H1 (cell line): ENCODE measurements at regions not wholly inside any gene's neighbourhood (a gene's known extent, or its start where the extent isn't known, plus 50 kb on each side); places are given as distances from the start of the nearest gene placed in this dataset.

ENCODE experiments used
- CTCF ChIA-PET: fragments of 300-600 bp; sonication (Branson Sonifier 250); formaldehyde crosslinking; loops from one replicate; lab custom pipeline; 2021; ENCODE audit not compliant: partially characterized antibody; lab: Charles Lee
- POLR2A ChIA-PET: fragments of 300-600 bp; sonication (Branson Sonifier 250); formaldehyde crosslinking; loops from one replicate; lab custom pipeline; 2021; ENCODE audit warnings: inconsistent platforms; ENCODE audit not compliant: partially characterized antibody; lab: Charles Lee
- DNase-seq, 2 experiments: peaks; one replicate each; pipeline versions ENCODE4 v3.0.0 to v3.0.0-alpha.2; 2010 to 2022; ENCODE audit warnings: low spot score in 2 of 2, low read depth in 1 of 2, mixed read lengths in 1 of 2
- FAIRE-seq: peaks from 2 replicates; lab custom pipeline; 2011; peaks lifted over from hg19 to GRCh38; lab: Jason Lieb, UNC
- H2AFZ ChIP-seq: 2 replicates; pipeline ENCODE4 v1.8.1; 2012; ENCODE audit warnings: low read length, inconsistent platforms
- H2AK5ac ChIP-seq: 2 replicates; pipeline ENCODE4 v1.6.1; 2013; ENCODE audit warnings: low read depth, low read length
- H2BK120ac ChIP-seq: replicated peaks from 2 replicates; pipeline ENCODE3; 2013; ENCODE audit warnings: low read depth, low read length, inconsistent platforms
- H2BK12ac ChIP-seq: 2 replicates; pipeline ENCODE4 v1.6.1; 2013; ENCODE audit warnings: low read depth, low read length
- H2BK15ac ChIP-seq: 2 replicates; pipeline ENCODE4 v1.6.1; 2013; ENCODE audit warnings: low read length
- H2BK20ac ChIP-seq: 2 replicates; pipeline ENCODE4 v1.6.1; 2013; ENCODE audit warnings: low read length
- H2BK5ac ChIP-seq: 2 replicates; pipeline ENCODE4 v1.6.1; 2013; ENCODE audit warnings: low read depth, low read length
- H3K14ac ChIP-seq: 2 replicates; pipeline ENCODE4 v1.6.1; 2013; ENCODE audit warnings: inconsistent platforms; ENCODE audit not compliant: insufficient read length
- H3K18ac ChIP-seq: 2 replicates; pipeline ENCODE4 v1.6.1; 2013; ENCODE audit warnings: low read length; ENCODE audit errors: extremely low read depth
- H3K23ac ChIP-seq: 2 replicates; pipeline ENCODE4 v1.6.1; 2013; ENCODE audit warnings: inconsistent platforms; ENCODE audit not compliant: insufficient read length
- H3K23me2 ChIP-seq: 2 replicates; pipeline ENCODE4 v1.6.1; 2013; ENCODE audit warnings: low read depth, low read length
- H3K27ac ChIP-seq: 2 replicates; pipeline ENCODE4 v1.6.1; 2011; ENCODE audit warnings: low read depth, low read length, inconsistent platforms
- H3K27me3 ChIP-seq, 4 experiments: replicated peaks in 1 of 4; 1 replicate in 1 of 4; 2 replicates in 3 of 4; pipeline versions ENCODE4 v1.6.1 to v1.8.1; 2011 to 2013; ENCODE audit warnings: low read length in 3 of 4, mild to moderate bottlenecking in 3 of 4, inconsistent platforms in 2 of 4, mixed read lengths in 2 of 4, moderate library complexity in 1 of 4; ENCODE audit not compliant: control insufficient read depth in 3 of 4, insufficient read depth in 3 of 4; ENCODE audit errors: extremely low read depth in 1 of 4
- H3K36me3 ChIP-seq, 4 experiments: 2 replicates each; pipeline versions ENCODE4 v1.6.1 to v1.8.1; 2011 to 2013; ENCODE audit warnings: mild to moderate bottlenecking in 4 of 4, low read length in 3 of 4, moderate library complexity in 2 of 4, control low read depth in 1 of 4, inconsistent platforms in 1 of 4; ENCODE audit not compliant: insufficient read depth in 4 of 4, control insufficient read depth in 2 of 4
- H3K4ac ChIP-seq: replicated peaks from 2 replicates; pipeline ENCODE3; 2013; ENCODE audit warnings: low read length, low read depth, mixed read lengths, inconsistent platforms; ENCODE audit not compliant: insufficient read length
- H3K4me1 ChIP-seq, 4 experiments: replicated peaks in 1 of 4; 1 replicate in 1 of 4; 2 replicates in 3 of 4; pipeline versions ENCODE4 v1.6.1 to v1.8.1; 2011 to 2013; ENCODE audit warnings: low read length in 3 of 4, inconsistent platforms in 2 of 4, mixed read lengths in 1 of 4; ENCODE audit not compliant: insufficient read depth in 4 of 4, control insufficient read depth in 3 of 4
- H3K4me2 ChIP-seq, 2 experiments: 2 replicates each; pipeline versions ENCODE4 v1.6.1 to v1.8.1; 2011 to 2013; ENCODE audit warnings: low read depth in 2 of 2, low read length in 2 of 2, control low read depth in 1 of 2, inconsistent platforms in 1 of 2, mild to moderate bottlenecking in 1 of 2; ENCODE audit not compliant: insufficient read depth in 1 of 2
- H3K4me3 ChIP-seq, 4 experiments: fragments of 200-600, 300-600 bp in 1 of 4; sonication (generic), shearing (Covaris generic), sonication (Bioruptor Twin) in 1 of 4; 2 replicates each; pipeline versions ENCODE4 v1.5.1 to v1.8.1; 2011 to 2016; ENCODE audit warnings: low read length in 4 of 4, low read depth in 3 of 4, control low read depth in 2 of 4, inconsistent platforms in 2 of 4, mild to moderate bottlenecking in 2 of 4, mixed read lengths in 1 of 4, moderate library complexity in 1 of 4; ENCODE audit not compliant: insufficient read depth in 2 of 4; ENCODE audit errors: extremely low read depth in 1 of 4
- H3K56ac ChIP-seq: replicated peaks from 2 replicates; pipeline ENCODE3; 2013; ENCODE audit warnings: low read depth, mild to moderate bottlenecking, mixed read lengths, low read length, inconsistent platforms; ENCODE audit not compliant: insufficient read length
- H3K79me1 ChIP-seq: 2 replicates; pipeline ENCODE4 v1.6.1; 2013; ENCODE audit warnings: low read depth, low read length, control low read depth
- H3K79me2 ChIP-seq, 2 experiments: 2 replicates each; pipeline versions ENCODE4 v1.6.1 to v1.8.1; 2012 to 2013; ENCODE audit warnings: low read length in 2 of 2, mild to moderate bottlenecking in 2 of 2, inconsistent platforms in 1 of 2; ENCODE audit not compliant: insufficient read depth in 2 of 2, control insufficient read depth in 1 of 2
- H3K9ac ChIP-seq, 4 experiments: replicated peaks in 1 of 4; 1 replicate in 1 of 4; 2 replicates in 3 of 4; pipeline versions ENCODE4 v1.6.1 to v1.8.1; 2011 to 2013; ENCODE audit warnings: low read depth in 3 of 4, low read length in 3 of 4, control low read depth in 2 of 4, mild to moderate bottlenecking in 2 of 4, moderate library complexity in 2 of 4, inconsistent platforms in 1 of 4; ENCODE audit errors: extremely low read depth in 1 of 4
- H3K9me3 ChIP-seq, 2 experiments: 2 replicates each; pipeline versions ENCODE4 v1.6.1 to v1.8.1; 2012 to 2013; ENCODE audit warnings: mild to moderate bottlenecking in 2 of 2, moderate library complexity in 2 of 2, control low read depth in 1 of 2, inconsistent platforms in 1 of 2, low read depth in 1 of 2, low read length in 1 of 2, mixed read lengths in 1 of 2; ENCODE audit not compliant: insufficient read depth in 2 of 2
- H4K20me1 ChIP-seq, 2 experiments: replicated peaks in 1 of 2; 2 replicates each; pipeline versions ENCODE3 to v1.8.1; 2011 to 2013; ENCODE audit warnings: inconsistent platforms in 2 of 2, low read length in 2 of 2, mild to moderate bottlenecking in 1 of 2; ENCODE audit not compliant: insufficient read depth in 2 of 2, control insufficient read depth in 1 of 2
- H4K5ac ChIP-seq: 2 replicates; pipeline ENCODE4 v1.6.1; 2013; ENCODE audit warnings: low read length, low read depth, mixed read lengths, inconsistent platforms; ENCODE audit not compliant: insufficient read length
- H4K8ac ChIP-seq: 2 replicates; pipeline ENCODE4 v1.8.0; 2013; ENCODE audit warnings: mild to moderate bottlenecking, moderate library complexity, low read length, inconsistent platforms; ENCODE audit not compliant: insufficient read depth; ENCODE audit errors: extremely low read depth
- H4K91ac ChIP-seq: replicated peaks from 2 replicates; pipeline ENCODE3; 2013; ENCODE audit warnings: low read length, mixed read lengths, inconsistent platforms; ENCODE audit not compliant: insufficient read length
- CBX5 ChIP-seq: fragments of 300-800, 300-1000 bp; sonication (generic); IDR thresholded peaks from 2 replicates; pipeline ENCODE4 v1.7.1; 2016; ENCODE audit warnings: antibody characterized with exemption, low read length, low read depth
- CHD2 ChIP-seq: IDR thresholded peaks from 2 replicates; pipeline ENCODE4 v1.6.1; 2012; ENCODE audit warnings: low read length, improper control_type of control experiment
- EZH2 ChIP-seq: fragments of 200-600 bp; sonication (generic); IDR thresholded peaks from 2 replicates; pipeline ENCODE4 v1.7.1; 2012; ENCODE audit warnings: low read depth, mild to moderate bottlenecking, moderate library complexity, low read length, inconsistent platforms; ENCODE audit not compliant: severe bottlenecking
- FOSL1 ChIP-seq: IDR thresholded peaks from 2 replicates; pipeline ENCODE4 v1.6.1; 2011; ENCODE audit warnings: mild to moderate bottlenecking, low read depth, low read length, moderate library complexity; ENCODE audit not compliant: insufficient read depth
- HDAC2 ChIP-seq, 2 experiments: fragments of 300-600 bp in 1 of 2; sonication (generic) in 1 of 2; IDR thresholded peaks; 2 replicates each; pipeline ENCODE4 v1.6.1; 2011 to 2012; ENCODE audit warnings: low read depth in 2 of 2, low read length in 2 of 2, mild to moderate bottlenecking in 2 of 2, moderate library complexity in 2 of 2, borderline replicate concordance in 1 of 2, inconsistent platforms in 1 of 2
- POLR2AphosphoS5 ChIP-seq: IDR thresholded peaks from 2 replicates; pipeline ENCODE4 v1.6.1; 2011; ENCODE audit warnings: low read depth, low read length
- SRF ChIP-seq: IDR thresholded peaks from 2 replicates; pipeline ENCODE4 v1.6.1; 2011; ENCODE audit warnings: mild to moderate bottlenecking, low read depth, low read length, moderate library complexity
- WGBS, 2 experiments: shearing (Covaris generic) in 1 of 2; methylation state at CpG; one replicate each; pipeline versions ENCODE4 v1.1.6 to v1.1.7; 2013 to 2015; ENCODE audit warnings: low lambda C conversion rate in 2 of 2, mixed read lengths in 2 of 2, inconsistent platforms in 1 of 2, low coverage in 1 of 2, missing lambda C conversion rate in 1 of 2; ENCODE audit not compliant: insufficient replicate concordance in 2 of 2, insufficient coverage in 1 of 2, insufficient read length in 1 of 2; ENCODE audit errors: extremely low coverage in 1 of 2, missing lambda C conversion rate in 1 of 2; 5-methylcytosine and 5-hydroxymethylcytosine counted together
- TF ChIP-seq, protein P1 (sequence below): IDR thresholded peaks from 2 replicates; pipeline ENCODE4 v1.6.1; 2012; ENCODE audit warnings: low read length, inconsistent platforms
- TF ChIP-seq, protein P2 (sequence below): IDR thresholded peaks from 2 replicates; pipeline ENCODE4 v1.6.1; 2012; ENCODE audit warnings: inconsistent platforms

DNA sequence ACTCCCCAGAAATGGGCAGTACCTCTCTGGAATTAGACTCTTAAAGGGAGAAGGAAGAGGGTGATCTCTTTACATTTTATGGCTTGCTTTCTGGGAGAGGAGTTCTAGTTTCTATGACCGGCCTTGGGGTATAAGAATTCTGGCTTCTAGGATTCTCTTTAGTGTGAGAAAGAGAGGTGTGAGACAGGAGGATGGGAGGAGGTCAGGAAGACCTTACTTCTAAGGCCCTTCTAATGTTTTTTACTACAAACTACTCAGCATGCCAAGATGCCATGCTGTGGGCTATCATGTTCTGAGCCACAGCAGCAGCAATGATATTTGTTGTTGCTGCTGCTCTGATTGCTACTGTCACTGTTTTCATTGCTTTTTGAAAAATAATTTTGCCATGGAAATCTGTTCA, 538.3 kb downstream of the SLITRK6 start:
- no peak for FAIRE-seq
- no peak overlapping the region for H2AK5ac ChIP-seq
- no peaks in the 10 kb centered on the region for H3K79me2 ChIP-seq
- ChIA-PET CTCF (no interaction called here), POLR2A (no interaction called here)
- H3K9ac ChIP-seq: no peak overlapping the region
- no peak overlapping the region for H2BK120ac ChIP-seq
- no peak overlapping the region for H2BK12ac ChIP-seq
- H2BK5ac ChIP-seq: no peak overlapping the region
- TF ChIP-seq FOSL1 (no peak), EZH2 (no peak), CBX5 (no peak), SRF (no peak), HDAC2 (IDR thresholded peaks at IDR 0.05; ENCODE audit: borderline replicate concordance in 1 of 2, low read depth in 2 of 2, low read length in 2 of 2) (no peak), POLR2AphosphoS5 (no peak), CHD2 (no peak)
- TF ChIP-seq, protein P1, sequence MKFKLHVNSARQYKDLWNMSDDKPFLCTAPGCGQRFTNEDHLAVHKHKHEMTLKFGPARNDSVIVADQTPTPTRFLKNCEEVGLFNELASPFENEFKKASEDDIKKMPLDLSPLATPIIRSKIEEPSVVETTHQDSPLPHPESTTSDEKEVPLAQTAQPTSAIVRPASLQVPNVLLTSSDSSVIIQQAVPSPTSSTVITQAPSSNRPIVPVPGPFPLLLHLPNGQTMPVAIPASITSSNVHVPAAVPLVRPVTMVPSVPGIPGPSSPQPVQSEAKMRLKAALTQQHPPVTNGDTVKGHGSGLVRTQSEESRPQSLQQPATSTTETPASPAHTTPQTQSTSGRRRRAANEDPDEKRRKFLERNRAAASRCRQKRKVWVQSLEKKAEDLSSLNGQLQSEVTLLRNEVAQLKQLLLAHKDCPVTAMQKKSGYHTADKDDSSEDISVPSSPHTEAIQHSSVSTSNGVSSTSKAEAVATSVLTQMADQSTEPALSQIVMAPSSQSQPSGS: no peak
- TF ChIP-seq, protein P2, sequence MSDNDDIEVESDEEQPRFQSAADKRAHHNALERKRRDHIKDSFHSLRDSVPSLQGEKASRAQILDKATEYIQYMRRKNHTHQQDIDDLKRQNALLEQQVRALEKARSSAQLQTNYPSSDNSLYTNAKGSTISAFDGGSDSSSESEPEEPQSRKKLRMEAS: no peak
- H3K4me2 ChIP-seq: no peak overlapping the region
- no peaks in the 10 kb centered on the region for H3K9me3 ChIP-seq
- H3K56ac ChIP-seq: no peak overlapping the region
- H3K36me3 ChIP-seq: no peaks in the 10 kb centered on the region
- WGBS, 2 experiments: 92% methylated on average over 1 of the region's 1 CpG; no CpG with 5 or more reads in 1 of the 2 experiments
- H4K8ac ChIP-seq: no peak overlapping the region
- H3K23me2 ChIP-seq: no peaks in the 10 kb centered on the region
- H3K18ac ChIP-seq: no peak overlapping the region
- no peak overlapping the region for H3K27ac ChIP-seq
- no peak for DNase-seq
- H3K4me1 ChIP-seq: no peaks in the 10 kb centered on the region
- H2AFZ ChIP-seq: peak overlapping the region; percentile 88
- H3K23ac ChIP-seq: no peak overlapping the region
- no peak overlapping the region for H4K5ac ChIP-seq
- H3K79me1 ChIP-seq: no peaks in the 10 kb centered on the region
- no peaks in the 10 kb centered on the region for H4K20me1 ChIP-seq
- H4K91ac ChIP-seq: no peak overlapping the region
- H3K14ac ChIP-seq: no peak overlapping the region
- H3K4me3 ChIP-seq: no peak overlapping the region
- H2BK20ac ChIP-seq: no peak overlapping the region
- H3K27me3 ChIP-seq: no peaks in the 10 kb centered on the region
- no peak overlapping the region for H2BK15ac ChIP-seq
- H3K4ac ChIP-seq: no peak overlapping the region
